ENCODE measurements at regions not wholly inside any gene's neighbourhood (a gene's known extent, or its start where the extent isn't known, plus 50 kb on each side); places are given as distances from the start of the nearest gene placed in this dataset.

GRCh38 chr4:100651499-100652175 is 133.8 kb upstream of the EMCN start:
- no peak for TF ChIP-seq CTCF (IDR thresholded peaks at IDR 0.05; ENCODE audit: control insufficient read depth, extremely low read depth, insufficient read depth)
- no peak overlapping the region for H3K4me3 ChIP-seq (ENCODE audit: low read depth, low read length)

GRCh38 chr4:100649417-100649816 is 131.6 kb upstream of the EMCN start:
- TF ChIP-seq CTCF (IDR thresholded peaks at IDR 0.05; ENCODE audit: control insufficient read depth, extremely low read depth, insufficient read depth): no peak
- DNase-seq (ENCODE audit: low read depth): no peak
- H3K4me3 ChIP-seq (ENCODE audit: low read depth, low read length): no peak overlapping the region

More at GRCh38 chr4:100651499-100652175, 133.8 kb upstream of the EMCN start:
- DNase-seq (ENCODE audit: low read depth): no peak

GRCh38 chr4:100644150-100644549 is 126.3 kb upstream of the EMCN start:
- no peak overlapping the region for H3K4me3 ChIP-seq (ENCODE audit: low read depth, low read length)
- no peak for TF ChIP-seq CTCF (IDR thresholded peaks at IDR 0.05; ENCODE audit: control insufficient read depth, extremely low read depth, insufficient read depth)

GRCh38 chr4:100641336-100641735 is 123.5 kb upstream of the EMCN start:
- no peak for TF ChIP-seq CTCF (IDR thresholded peaks at IDR 0.05; ENCODE audit: control insufficient read depth, extremely low read depth, insufficient read depth)

More at GRCh38 chr4:100644150-100644549, 126.3 kb upstream of the EMCN start:
- DNase-seq (ENCODE audit: low read depth): no peak

GRCh38 chr4:100635899-100636298 is 118.1 kb upstream of the EMCN start:
- DNase-seq (ENCODE audit: low read depth): peak; percentile 14
- TF ChIP-seq CTCF (IDR thresholded peaks at IDR 0.05; ENCODE audit: control insufficient read depth, extremely low read depth, insufficient read depth): no peak

More at GRCh38 chr4:100641336-100641735, 123.5 kb upstream of the EMCN start:
- DNase-seq (ENCODE audit: low read depth): no peak
- H3K4me3 ChIP-seq (ENCODE audit: low read depth, low read length): no peak overlapping the region

GRCh38 chr4:100633269-100633668 is 115.4 kb upstream of the EMCN start:
- H3K4me3 ChIP-seq (ENCODE audit: low read depth, low read length): no peak overlapping the region
- no peak for TF ChIP-seq CTCF (IDR thresholded peaks at IDR 0.05; ENCODE audit: control insufficient read depth, extremely low read depth, insufficient read depth)
- DNase-seq (ENCODE audit: low read depth): no peak

More at GRCh38 chr4:100635899-100636298, 118.1 kb upstream of the EMCN start:
- no peak overlapping the region for H3K4me3 ChIP-seq (ENCODE audit: low read depth, low read length)

- no peak overlapping the region for H3K4me3 ChIP-seq (ENCODE audit: low read depth, low read length)
- DNase-seq (ENCODE audit: low read depth): peak; percentile 91
- no peak for TF ChIP-seq CTCF (IDR thresholded peaks at IDR 0.05; ENCODE audit: control insufficient read depth, extremely low read depth, insufficient read depth)
Measured at GRCh38 chr4:100632163-100632562, 114.3 kb upstream of the EMCN start.

Measured in LNCaP clone FGC (cell line).